Stimulated activated naive CD4-positive, alpha-beta T cell (primary cell): ENCODE measurements at regions not wholly inside any gene's neighbourhood (a gene's known extent, or its start where the extent isn't known, plus 50 kb on each side); places are given as distances from the start of the nearest gene placed in this dataset.

Experiments used
- DNase-seq, 6 experiments: peaks; one replicate each; lab custom pipeline; 2025; lab: John Stamatoyannopoulos, UW

DNA sequence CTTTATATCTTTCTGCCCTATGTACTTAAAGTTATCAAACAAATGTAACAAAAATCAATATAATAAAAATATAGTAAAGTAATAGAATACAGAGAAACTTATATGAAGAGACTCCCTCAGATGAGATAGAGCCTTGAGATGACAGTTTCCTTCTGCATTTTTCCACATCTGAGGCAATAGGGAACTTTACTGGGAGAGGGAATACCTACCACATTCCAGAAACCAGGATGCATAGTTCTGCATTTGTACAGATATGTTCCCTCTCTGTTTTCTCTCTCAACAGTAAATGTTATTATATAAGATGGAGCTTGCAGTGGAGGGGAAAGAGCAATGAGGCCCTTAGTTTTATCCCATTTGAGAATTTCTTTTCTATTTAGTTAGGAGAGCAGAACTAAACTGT, 109.6 kb upstream of the KCNN2 start:
- no peak for DNase-seq

- DNase-seq: no peak
These were observed 106.6 kb upstream of the KCNN2 start for GRCh38 chr5:114255260-114255659.

DNA sequence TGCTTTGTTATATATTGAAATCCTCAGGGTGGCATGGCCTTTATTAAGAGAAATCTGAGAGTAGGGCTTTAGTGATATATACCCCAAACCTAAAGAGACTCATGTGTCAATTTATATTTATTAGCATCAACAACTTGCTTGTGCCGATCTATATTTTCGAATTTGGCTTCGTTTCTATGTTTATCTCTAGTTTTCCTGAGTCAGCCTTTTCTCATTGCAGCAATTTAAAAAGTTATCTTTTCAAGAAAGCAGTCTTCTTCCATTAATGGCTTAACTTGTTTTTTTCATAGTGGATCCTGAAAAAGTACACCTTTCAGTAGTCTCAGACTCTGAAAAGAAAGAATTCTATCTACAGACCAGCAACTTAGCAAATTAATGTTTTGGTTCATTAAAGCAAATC, 99.9 kb upstream of the KCNN2 start:
- no peak for DNase-seq

DNA sequence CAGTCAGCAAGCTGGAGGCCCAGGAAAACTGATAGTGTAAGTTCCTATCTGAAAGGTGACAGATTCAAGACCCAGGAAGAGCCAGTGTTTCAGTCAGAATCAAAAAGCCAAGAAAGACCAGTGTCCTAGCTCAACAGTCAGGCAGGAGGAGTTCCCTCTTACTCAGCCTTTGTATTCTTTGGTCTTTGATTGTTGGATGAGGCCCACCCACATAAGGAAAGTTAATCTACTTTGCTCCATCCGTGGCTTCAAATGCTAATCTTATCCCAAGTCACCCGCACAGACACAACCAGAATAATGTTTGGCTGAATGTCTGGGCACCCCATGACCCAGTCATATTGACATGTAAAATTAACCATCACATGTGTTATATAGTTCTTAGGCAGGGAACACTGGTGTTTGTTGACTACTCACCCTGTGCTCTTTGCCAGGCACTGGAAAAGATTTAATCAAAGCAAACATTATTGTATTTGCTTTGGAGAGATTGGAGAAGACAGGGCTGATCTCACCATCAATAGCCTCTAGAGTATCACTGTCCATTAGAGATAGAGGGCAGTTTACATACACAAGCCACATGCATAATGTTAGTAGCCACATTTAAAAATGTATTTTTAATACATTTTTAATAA, 96.3 kb upstream of the KCNN2 start:
- DNase-seq: no peak

GRCh38 chr5:114266374-114266773, 95.5 kb upstream of the KCNN2 start:
- no peak for DNase-seq

DNA sequence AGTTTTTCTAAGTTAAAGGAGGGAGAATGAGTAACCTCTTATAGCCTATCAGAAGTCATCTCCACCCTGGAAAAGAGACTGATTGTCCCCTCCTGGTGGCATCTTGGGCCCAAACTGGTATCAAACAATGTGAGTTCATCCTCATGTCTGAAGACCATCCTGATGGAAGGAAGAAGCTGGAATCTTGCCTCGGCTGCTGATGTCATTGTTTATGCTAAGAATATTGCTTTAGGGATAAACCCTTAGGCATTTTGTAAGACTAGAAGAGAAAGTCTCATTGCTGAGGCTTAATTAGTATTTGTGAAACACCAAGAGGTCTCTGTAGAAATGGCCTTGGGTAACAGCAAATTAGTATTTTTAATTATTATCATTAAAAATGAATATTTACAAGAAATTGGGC, 65.7 kb upstream of the KCNN2 start:
- DNase-seq: no peak

GRCh38 chr5:114297915-114298314, 64.0 kb upstream of the KCNN2 start:
- no peak for DNase-seq

- no peak for DNase-seq
These were observed 56.3 kb upstream of the KCNN2 start for GRCh38 chr5:114305402-114306207.

- no peak for DNase-seq
These were observed 53.9 kb upstream of the KCNN2 start for GRCh38 chr5:114308017-114308416.

- no peak for DNase-seq
These were observed 53.4 kb upstream of the KCNN2 start for GRCh38 chr5:114308508-114308907.

DNA sequence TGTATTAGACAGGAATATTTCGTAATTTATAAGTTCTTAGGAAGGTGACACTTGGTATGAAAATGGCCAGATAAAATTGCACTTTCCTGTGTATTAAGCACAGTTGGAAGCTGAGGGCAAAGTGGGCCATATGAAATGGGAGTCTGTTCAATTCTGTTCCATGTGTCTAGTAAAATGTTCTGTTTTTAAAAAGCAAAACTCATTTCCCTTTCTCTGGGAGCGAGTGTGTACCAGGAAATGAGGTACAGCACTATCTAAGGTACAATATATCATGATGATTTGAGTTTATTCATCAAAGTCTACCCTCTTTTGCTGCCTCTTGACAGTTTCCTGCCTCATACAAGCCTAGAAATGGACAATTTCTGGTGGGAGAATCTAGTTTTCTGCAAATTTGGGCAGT, 51.2 kb upstream of the KCNN2 start:
- DNase-seq: no peak

GRCh38 chr5:114311281-114311680, 50.6 kb upstream of the KCNN2 start:
- DNase-seq: no peak

DNA sequence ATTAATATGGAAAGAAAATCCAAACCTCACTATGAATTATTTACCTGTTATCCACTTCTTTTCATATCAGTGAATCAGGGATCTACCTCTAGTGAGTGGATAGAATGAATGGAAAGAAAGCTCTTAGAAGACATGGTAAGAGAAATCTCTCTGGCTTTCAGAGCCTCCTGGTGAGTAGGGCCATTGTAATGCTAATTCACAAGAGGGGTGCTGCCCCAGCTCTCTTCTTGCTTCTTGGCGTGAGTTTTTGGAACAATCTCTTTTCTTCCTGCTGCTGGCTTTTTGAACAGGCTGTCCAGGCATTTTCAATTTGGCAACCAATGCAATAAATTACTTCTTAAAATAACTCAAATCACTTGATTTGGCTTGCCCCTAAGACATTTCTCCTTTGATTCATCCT, 49.9 kb upstream of the KCNN2 start:
- DNase-seq: no peak
